Epithelial cell of proximal tubule (primary cell): ENCODE measurements at regions not wholly inside any gene's neighbourhood (a gene's known extent, or its start where the extent isn't known, plus 50 kb on each side); places are given as distances from the start of the nearest gene placed in this dataset.
A peak's percentile ranks its signal among the peaks of the same experiment; 100 is the strongest.

Experiments used
- DNase-seq: peaks from one replicate; pipeline ENCODE4 v3.0.0-alpha.2; 2011; ENCODE audit warnings: low read depth
- H3K4me3 ChIP-seq: 2 replicates; pipeline ENCODE4 v1.5.1; 2011; ENCODE audit warnings: low read depth, mild to moderate bottlenecking, low read length
- CTCF ChIP-seq: conservative IDR thresholded peaks from 2 replicates; pipeline ENCODE4 v1.5.1; 2012; ENCODE audit warnings: low read depth, mild to moderate bottlenecking, low read length

GRCh38 chr9:107213080-107213479 is 70.0 kb upstream of the RAD23B start:
- TF ChIP-seq CTCF: no peak
- H3K4me3 ChIP-seq: no peak overlapping the region
- no peak for DNase-seq

GRCh38 chr9:107213561-107214028 is 69.5 kb upstream of the RAD23B start:
- peak; percentile 98 for DNase-seq
- no peak overlapping the region for H3K4me3 ChIP-seq
- no peak for TF ChIP-seq CTCF

GRCh38 chr9:107214381-107214780 is 68.7 kb upstream of the RAD23B start:
- DNase-seq: no peak
- no peak overlapping the region for H3K4me3 ChIP-seq
- TF ChIP-seq CTCF: no peak

DNA sequence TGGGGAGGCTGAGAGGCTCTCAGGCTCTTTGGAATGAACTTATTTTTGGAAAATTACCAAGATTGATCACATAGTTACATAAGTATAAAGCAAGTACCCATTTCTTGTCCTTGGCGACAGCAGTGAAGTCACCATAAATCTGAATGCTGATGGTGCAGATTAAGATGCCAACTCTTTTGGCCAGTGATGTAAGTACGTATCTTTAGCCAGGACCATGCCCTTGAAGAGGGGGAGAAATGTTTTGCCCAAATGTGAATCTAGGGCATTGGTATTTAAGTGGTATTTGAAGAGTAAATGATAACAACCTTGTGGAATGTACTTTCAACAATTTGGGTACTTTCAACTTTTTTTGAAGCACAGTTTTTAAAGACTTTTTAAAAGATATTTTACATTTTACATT is 68.2 kb upstream of the RAD23B start:
- DNase-seq: no peak
- no peak overlapping the region for H3K4me3 ChIP-seq
- no peak for TF ChIP-seq CTCF

DNA sequence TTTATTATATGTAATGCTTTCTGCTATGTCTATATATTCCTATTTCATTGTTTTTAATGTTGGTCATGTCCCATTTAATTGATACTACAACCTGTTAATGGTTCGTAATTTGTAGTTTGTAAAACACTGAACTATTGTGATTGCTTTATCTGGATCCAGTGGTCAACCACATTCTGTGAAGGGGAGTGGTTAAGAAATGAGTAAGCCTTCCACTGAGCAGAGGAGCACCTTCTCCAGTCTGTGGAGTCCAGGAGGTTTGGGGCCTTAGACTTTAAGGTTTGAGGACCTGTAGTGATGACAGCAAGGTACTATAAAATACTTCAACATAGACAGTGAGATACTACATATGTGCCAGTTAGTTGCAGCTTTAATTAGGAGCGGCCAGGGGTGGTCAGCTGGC is 67.7 kb upstream of the RAD23B start:
- no peak overlapping the region for H3K4me3 ChIP-seq
- TF ChIP-seq CTCF: no peak
- no peak for DNase-seq

GRCh38 chr9:107216329-107216728 is 66.8 kb upstream of the RAD23B start:
- no peak for DNase-seq
- H3K4me3 ChIP-seq: no peak overlapping the region
- TF ChIP-seq CTCF: no peak

GRCh38 chr9:107218829-107219485 is 64.1 kb upstream of the RAD23B start:
- no peak for TF ChIP-seq CTCF
- no peak for DNase-seq
- no peak overlapping the region for H3K4me3 ChIP-seq
